HUES64 (cell line): ENCODE measurements at regions not wholly inside any gene's neighbourhood (a gene's known extent, or its start where the extent isn't known, plus 50 kb on each side); places are given as distances from the start of the nearest gene placed in this dataset.

Experiments
- H3K27ac ChIP-seq: 2 replicates; pipeline ENCODE4 v1.7.0; 2013; ENCODE audit warnings: low read depth, low read length, inconsistent platforms
- H3K27me3 ChIP-seq: 2 replicates; pipeline ENCODE4 v1.6.1; 2013; ENCODE audit warnings: mild to moderate bottlenecking, low read length; ENCODE audit not compliant: insufficient read depth
- H3K36me3 ChIP-seq: 2 replicates; pipeline ENCODE4 v1.6.1; 2013; ENCODE audit warnings: mild to moderate bottlenecking, low read length; ENCODE audit not compliant: insufficient read depth
- H3K4me1 ChIP-seq: 2 replicates; pipeline ENCODE4 v1.6.1; 2013; ENCODE audit warnings: mild to moderate bottlenecking, low read length, moderate library complexity; ENCODE audit not compliant: insufficient read depth
- H3K4me3 ChIP-seq: 2 replicates; pipeline ENCODE4 v1.5.1; 2013; ENCODE audit warnings: mild to moderate bottlenecking, low read length, moderate library complexity
- H3K9ac ChIP-seq: 2 replicates; pipeline ENCODE4 v1.6.1; 2013; ENCODE audit warnings: mild to moderate bottlenecking, low read depth, low read length
- H3K9me3 ChIP-seq: 2 replicates; pipeline ENCODE4 v1.6.1; 2013; ENCODE audit warnings: low read depth, low read length; ENCODE audit not compliant: insufficient read depth
- WGBS: fragments of 150-250, 120-280 bp; methylation state at CpG from one replicate; pipeline ENCODE4 v1.1.7; 2013; ENCODE audit warnings: missing lambda C conversion rate; 5-methylcytosine and 5-hydroxymethylcytosine counted together

- no peak overlapping the region for H3K4me3 ChIP-seq
- no peaks in the 10 kb centered on the region for H3K27me3 ChIP-seq
- WGBS, result 92% methylated on average over 4 of the region's 4 CpGs
- no peaks in the 10 kb centered on the region for H3K36me3 ChIP-seq
- no peak overlapping the region for H3K27ac ChIP-seq
- H3K4me1 ChIP-seq, result no peaks in the 10 kb centered on the region
- no peaks in the 10 kb centered on the region for H3K9me3 ChIP-seq
- H3K9ac ChIP-seq, result no peak overlapping the region
Observed at GRCh38 chr5:168008555-168008954, 282.9 kb upstream of the WWC1 start.

- 95% methylated on average over 6 of the region's 6 CpGs for WGBS
- Histone ChIP-seq H3K9me3 (no peaks in the 10 kb centered on the region), H3K27ac (no peak overlapping the region), H3K4me1 (no peaks in the 10 kb centered on the region), H3K27me3 (no peaks in the 10 kb centered on the region), H3K9ac (no peak overlapping the region), H3K4me3 (no peak overlapping the region), H3K36me3 (no peaks in the 10 kb centered on the region)
Observed at GRCh38 chr5:168011096-168011495, 280.3 kb upstream of the WWC1 start.

- H3K9me3 ChIP-seq, result no peaks in the 10 kb centered on the region
- no peak overlapping the region for H3K9ac ChIP-seq
- H3K27ac ChIP-seq, result no peak overlapping the region
- WGBS, result 83% methylated on average over 5 of the region's 5 CpGs
- no peaks in the 10 kb centered on the region for H3K27me3 ChIP-seq
- H3K36me3 ChIP-seq, result no peaks in the 10 kb centered on the region
- no peaks in the 10 kb centered on the region for H3K4me1 ChIP-seq
- H3K4me3 ChIP-seq, result no peak overlapping the region
Observed at GRCh38 chr5:168012006-168012405, 279.4 kb upstream of the WWC1 start.

GRCh38 chr5:168013546-168013945 lies 277.9 kb upstream of the WWC1 start:
- Histone ChIP-seq H3K4me3 (no peak overlapping the region), H3K27me3 (no peaks in the 10 kb centered on the region), H3K9me3 (no peaks in the 10 kb centered on the region), H3K36me3 (no peaks in the 10 kb centered on the region), H3K4me1 (no peaks in the 10 kb centered on the region), H3K9ac (no peak overlapping the region), H3K27ac (no peak overlapping the region)
- WGBS, result 93% methylated on average over 4 of the region's 4 CpGs

GRCh38 chr5:168014433-168015123 lies 276.9 kb upstream of the WWC1 start:
- H3K9me3 ChIP-seq, result no peaks in the 10 kb centered on the region
- whole genome bisulfite sequencing, result 91% methylated on average over 5 of the region's 5 CpGs
- H3K27me3 ChIP-seq, result no peaks in the 10 kb centered on the region
- no peaks in the 10 kb centered on the region for H3K36me3 ChIP-seq
- H3K9ac ChIP-seq, result no peak overlapping the region
- no peak overlapping the region for H3K27ac ChIP-seq
- H3K4me3 ChIP-seq, result no peak overlapping the region
- H3K4me1 ChIP-seq, result no peaks in the 10 kb centered on the region

- Histone ChIP-seq H3K9me3 (no peaks in the 10 kb centered on the region), H3K36me3 (no peaks in the 10 kb centered on the region), H3K4me3 (no peak overlapping the region), H3K4me1 (no peaks in the 10 kb centered on the region), H3K27me3 (no peaks in the 10 kb centered on the region), H3K27ac (no peak overlapping the region), H3K9ac (no peak overlapping the region)
- WGBS, result 94% methylated on average over 6 of the region's 7 CpGs
Observed at GRCh38 chr5:168015506-168015905, 275.9 kb upstream of the WWC1 start.

GRCh38 chr5:168017313-168017712 lies 274.1 kb upstream of the WWC1 start:
- Histone ChIP-seq H3K9me3 (no peaks in the 10 kb centered on the region), H3K36me3 (no peaks in the 10 kb centered on the region), H3K4me3 (no peak overlapping the region), H3K4me1 (no peaks in the 10 kb centered on the region), H3K9ac (no peak overlapping the region), H3K27ac (no peak overlapping the region), H3K27me3 (no peaks in the 10 kb centered on the region)
- 91% methylated on average over 3 of the region's 3 CpGs for WGBS

GRCh38 chr5:168019143-168019542 lies 272.3 kb upstream of the WWC1 start:
- WGBS, result 94% methylated on average over 3 of the region's 3 CpGs

GRCh38 chr5:168020542-168021294 lies 270.7 kb upstream of the WWC1 start:
- Histone ChIP-seq H3K27me3 (no peaks in the 10 kb centered on the region), H3K9ac (no peak overlapping the region), H3K4me1 (0 out of 2 replicates have a peak, but pooled peaks cover 5% of the 10 kb centered on the region), H3K36me3 (no peaks in the 10 kb centered on the region), H3K9me3 (no peaks in the 10 kb centered on the region), H3K27ac (no peak overlapping the region), H3K4me3 (no peak overlapping the region)
- WGBS, result 93% methylated on average over 11 of the region's 11 CpGs

More at GRCh38 chr5:168019143-168019542, 272.3 kb upstream of the WWC1 start:
- H3K36me3 ChIP-seq, result no peaks in the 10 kb centered on the region
- H3K9ac ChIP-seq, result no peak overlapping the region
- H3K9me3 ChIP-seq, result no peaks in the 10 kb centered on the region
- H3K4me1 ChIP-seq, result 0 out of 2 replicates have a peak, but pooled peaks cover 5% of the 10 kb centered on the region
- H3K27ac ChIP-seq, result no peak overlapping the region
- no peak overlapping the region for H3K4me3 ChIP-seq
- H3K27me3 ChIP-seq, result no peaks in the 10 kb centered on the region

- Histone ChIP-seq H3K4me1 (0 out of 2 replicates have a peak, but pooled peaks cover 5% of the 10 kb centered on the region), H3K9me3 (no peaks in the 10 kb centered on the region), H3K9ac (no peak overlapping the region), H3K4me3 (no peak overlapping the region), H3K36me3 (no peaks in the 10 kb centered on the region), H3K27ac (no peak overlapping the region), H3K27me3 (no peaks in the 10 kb centered on the region)
- WGBS, result 93% methylated on average over 16 of the region's 16 CpGs
Observed at GRCh38 chr5:168022446-168023169, 268.8 kb upstream of the WWC1 start.

GRCh38 chr5:168023191-168023590 lies 268.3 kb upstream of the WWC1 start:
- no peak overlapping the region for H3K9ac ChIP-seq
- 0 out of 2 replicates have a peak, but pooled peaks cover 5% of the 10 kb centered on the region for H3K4me1 ChIP-seq
- WGBS, result 93% methylated on average over 13 of the region's 15 CpGs
- no peaks in the 10 kb centered on the region for H3K9me3 ChIP-seq
- H3K4me3 ChIP-seq, result no peak overlapping the region
- no peaks in the 10 kb centered on the region for H3K36me3 ChIP-seq
- H3K27ac ChIP-seq, result no peak overlapping the region
- no peaks in the 10 kb centered on the region for H3K27me3 ChIP-seq
